GM03348 (cell line): ENCODE measurements at regions not wholly inside any gene's neighbourhood (a gene's known extent, or its start where the extent isn't known, plus 50 kb on each side); places are given as distances from the start of the nearest gene placed in this dataset.
"Not testable (repeated sequence)": the region's sequence is repeated elsewhere in the genome, so short reads cannot be mapped to it uniquely, and the experiment has no call there.

Experiments used
- DNase-seq: peaks from one replicate; pipeline ENCODE4 v3.0.0; 2012; ENCODE audit warnings: low spot score

GRCh38 chr7:49611951-49612350 is 161.5 kb upstream of the VWC2 start:
- no peak for DNase-seq

- no peak for DNase-seq
These were observed 159.7 kb upstream of the VWC2 start for GRCh38 chr7:49613759-49614158.

- DNase-seq: not testable (repeated sequence)
These were observed 158.5 kb upstream of the VWC2 start for GRCh38 chr7:49614974-49615373.

- DNase-seq: no peak
These were observed 155.4 kb upstream of the VWC2 start for GRCh38 chr7:49618028-49618427.

GRCh38 chr7:49623943-49624342 is 149.5 kb upstream of the VWC2 start:
- DNase-seq: no peak

- DNase-seq: no peak
These were observed 148.8 kb upstream of the VWC2 start for GRCh38 chr7:49624611-49625010.

- DNase-seq: no peak
These were observed 142.9 kb upstream of the VWC2 start for GRCh38 chr7:49630513-49630912.

- DNase-seq: no peak
These were observed 142.2 kb upstream of the VWC2 start for GRCh38 chr7:49631071-49631815.

GRCh38 chr7:49631960-49632359 is 141.5 kb upstream of the VWC2 start:
- no peak for DNase-seq

- no peak for DNase-seq
These were observed 137.6 kb upstream of the VWC2 start for GRCh38 chr7:49635800-49636199.

GRCh38 chr7:49636400-49636799 is 137.0 kb upstream of the VWC2 start:
- DNase-seq: no peak

GRCh38 chr7:49638166-49638565 is 135.3 kb upstream of the VWC2 start:
- no peak for DNase-seq

GRCh38 chr7:49639068-49639593 is 134.3 kb upstream of the VWC2 start:
- no peak for DNase-seq

GRCh38 chr7:49639808-49640207 is 133.6 kb upstream of the VWC2 start:
- no peak for DNase-seq

- no peak for DNase-seq
These were observed 130.1 kb upstream of the VWC2 start for GRCh38 chr7:49643321-49643720.

GRCh38 chr7:49643736-49644135 is 129.7 kb upstream of the VWC2 start:
- DNase-seq: no peak

GRCh38 chr7:49644396-49645166 is 128.9 kb upstream of the VWC2 start:
- no peak for DNase-seq

- DNase-seq: no peak
These were observed 128.1 kb upstream of the VWC2 start for GRCh38 chr7:49645296-49645695.

- DNase-seq: no peak
These were observed 113.2 kb upstream of the VWC2 start for GRCh38 chr7:49660170-49660783.

- no peak for DNase-seq
These were observed 112.5 kb upstream of the VWC2 start for GRCh38 chr7:49660976-49661375.

- not testable (repeated sequence) for DNase-seq
These were observed 107.5 kb upstream of the VWC2 start for GRCh38 chr7:49665963-49666362.

GRCh38 chr7:49666764-49667163 is 106.7 kb upstream of the VWC2 start:
- no peak for DNase-seq

- DNase-seq: no peak
These were observed 104.2 kb upstream of the VWC2 start for GRCh38 chr7:49669285-49669684.
